SH-SY5Y (cell line): ENCODE measurements at regions not wholly inside any gene's neighbourhood (a gene's known extent, or its start where the extent isn't known, plus 50 kb on each side); places are given as distances from the start of the nearest gene placed in this dataset.

Experiments used
- GATA2 ChIP-seq: IDR thresholded peaks from 2 replicates; pipeline ENCODE4 v1.6.1; 2011; ENCODE audit warnings: mild to moderate bottlenecking, low read depth, low read length
- GATA3 ChIP-seq: IDR thresholded peaks from 2 replicates; pipeline ENCODE4 v1.6.1; 2011; ENCODE audit warnings: low read depth, mild to moderate bottlenecking, low read length, moderate library complexity

- TF ChIP-seq GATA2 (no peak), GATA3 (no peak)
These were observed 177.9 kb downstream of the FAM124B start for GRCh38 chr2:224223851-224224555.
